ENCODE measurements at regions not wholly inside any gene's neighbourhood (a gene's known extent, or its start where the extent isn't known, plus 50 kb on each side); places are given as distances from the start of the nearest gene placed in this dataset.

DNA sequence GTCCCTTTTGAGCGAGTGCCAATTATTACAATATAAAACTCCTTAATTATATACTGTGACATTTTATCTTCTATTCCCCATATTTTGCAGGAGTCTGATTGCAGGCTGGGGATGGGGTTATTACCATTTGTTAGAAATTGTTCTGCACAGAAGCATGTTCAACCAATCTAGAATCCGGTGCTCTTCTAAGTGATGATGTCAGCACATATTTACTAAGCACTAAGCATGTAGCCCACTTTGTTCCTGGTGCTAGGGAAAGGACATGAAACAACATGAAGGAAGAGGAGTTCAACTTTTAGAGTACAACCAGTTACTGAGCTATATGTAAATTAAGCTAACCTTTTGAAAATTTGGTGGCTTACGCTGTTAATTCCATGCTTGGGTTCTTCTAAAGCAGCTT, 52.8 kb upstream of the IL1RAPL2 start:
- Mint-ChIP-seq H3K9me3 (ENCODE audit: low read depth) (peaks cover 7% of the 10 kb centered on the region), H3K27ac (ENCODE audit: unreplicated experiment) (no peak overlapping the region), H3K4me1 (ENCODE audit: low read depth) (no peaks in the 10 kb centered on the region), H3K4me3 (ENCODE audit: unreplicated experiment) (no peak overlapping the region), H3K27me3 (ENCODE audit: low read depth) (no peaks in the 10 kb centered on the region), H3K36me3 (ENCODE audit: low read depth) (no peaks in the 10 kb centered on the region)
- TF ChIP-seq, protein P1, sequence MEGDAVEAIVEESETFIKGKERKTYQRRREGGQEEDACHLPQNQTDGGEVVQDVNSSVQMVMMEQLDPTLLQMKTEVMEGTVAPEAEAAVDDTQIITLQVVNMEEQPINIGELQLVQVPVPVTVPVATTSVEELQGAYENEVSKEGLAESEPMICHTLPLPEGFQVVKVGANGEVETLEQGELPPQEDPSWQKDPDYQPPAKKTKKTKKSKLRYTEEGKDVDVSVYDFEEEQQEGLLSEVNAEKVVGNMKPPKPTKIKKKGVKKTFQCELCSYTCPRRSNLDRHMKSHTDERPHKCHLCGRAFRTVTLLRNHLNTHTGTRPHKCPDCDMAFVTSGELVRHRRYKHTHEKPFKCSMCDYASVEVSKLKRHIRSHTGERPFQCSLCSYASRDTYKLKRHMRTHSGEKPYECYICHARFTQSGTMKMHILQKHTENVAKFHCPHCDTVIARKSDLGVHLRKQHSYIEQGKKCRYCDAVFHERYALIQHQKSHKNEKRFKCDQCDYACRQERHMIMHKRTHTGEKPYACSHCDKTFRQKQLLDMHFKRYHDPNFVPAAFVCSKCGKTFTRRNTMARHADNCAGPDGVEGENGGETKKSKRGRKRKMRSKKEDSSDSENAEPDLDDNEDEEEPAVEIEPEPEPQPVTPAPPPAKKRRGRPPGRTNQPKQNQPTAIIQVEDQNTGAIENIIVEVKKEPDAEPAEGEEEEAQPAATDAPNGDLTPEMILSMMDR (IDR thresholded peaks at IDR 0.05) = no peak
- DNase-seq (ENCODE audit: low spot score) = no peak

DNA sequence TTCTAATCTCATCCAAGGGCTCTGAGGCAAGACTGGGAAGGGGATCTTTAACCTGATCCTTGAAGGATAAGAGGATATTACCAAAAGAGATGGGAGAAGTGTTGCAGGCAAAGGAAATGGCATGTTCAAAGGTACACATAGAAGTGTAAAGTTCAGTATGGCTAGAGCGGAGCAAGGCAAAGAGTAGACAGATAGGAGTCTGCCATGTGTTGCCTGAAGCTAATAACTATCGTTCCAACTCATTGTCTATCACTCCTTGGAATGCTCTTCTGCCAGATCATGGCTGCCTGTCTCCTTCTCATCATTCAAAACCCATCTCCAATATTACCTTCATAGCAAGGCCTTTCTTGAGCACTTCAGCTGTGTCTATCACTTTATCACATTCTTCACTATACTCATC, 55.2 kb upstream of the IL1RAPL2 start:
- Mint-ChIP-seq H3K9me3 (ENCODE audit: low read depth) (peaks cover 7% of the 10 kb centered on the region), H3K27me3 (ENCODE audit: low read depth) (no peaks in the 10 kb centered on the region), H3K4me1 (ENCODE audit: low read depth) (no peaks in the 10 kb centered on the region), H3K4me3 (ENCODE audit: unreplicated experiment) (no peak overlapping the region), H3K36me3 (ENCODE audit: low read depth) (no peaks in the 10 kb centered on the region), H3K27ac (ENCODE audit: unreplicated experiment) (no peak overlapping the region)
- no peak for DNase-seq (ENCODE audit: low spot score)
- TF ChIP-seq, protein P1 (IDR thresholded peaks at IDR 0.05) = no peak

DNA sequence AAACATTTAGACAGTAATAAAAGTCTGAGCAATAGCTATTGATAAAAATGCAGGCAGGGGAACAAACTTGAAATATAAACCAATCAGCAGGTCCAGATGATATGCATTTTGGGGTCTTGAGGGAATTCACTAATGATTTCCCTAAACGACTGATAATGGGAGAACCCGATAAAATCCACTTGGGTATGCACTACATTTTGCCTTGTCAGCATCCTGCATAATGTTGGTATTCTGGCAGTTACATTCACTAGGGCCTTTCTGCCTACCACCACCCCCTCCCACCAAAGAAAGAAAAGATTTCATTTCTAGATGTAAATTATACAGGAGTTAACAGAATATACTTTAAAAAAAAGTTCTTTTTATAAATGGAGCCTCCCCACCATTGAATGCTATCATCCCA, 63.5 kb upstream of the IL1RAPL2 start:
- TF ChIP-seq, protein P1 (IDR thresholded peaks at IDR 0.05) = no peak
- Mint-ChIP-seq H3K27ac (ENCODE audit: unreplicated experiment) (no peak overlapping the region), H3K9me3 (ENCODE audit: low read depth) (no peaks in the 10 kb centered on the region), H3K36me3 (ENCODE audit: low read depth) (no peaks in the 10 kb centered on the region), H3K27me3 (ENCODE audit: low read depth) (no peaks in the 10 kb centered on the region), H3K4me1 (ENCODE audit: low read depth) (no peaks in the 10 kb centered on the region), H3K4me3 (ENCODE audit: unreplicated experiment) (no peak overlapping the region)
- DNase-seq (ENCODE audit: low spot score) = no peak

DNA sequence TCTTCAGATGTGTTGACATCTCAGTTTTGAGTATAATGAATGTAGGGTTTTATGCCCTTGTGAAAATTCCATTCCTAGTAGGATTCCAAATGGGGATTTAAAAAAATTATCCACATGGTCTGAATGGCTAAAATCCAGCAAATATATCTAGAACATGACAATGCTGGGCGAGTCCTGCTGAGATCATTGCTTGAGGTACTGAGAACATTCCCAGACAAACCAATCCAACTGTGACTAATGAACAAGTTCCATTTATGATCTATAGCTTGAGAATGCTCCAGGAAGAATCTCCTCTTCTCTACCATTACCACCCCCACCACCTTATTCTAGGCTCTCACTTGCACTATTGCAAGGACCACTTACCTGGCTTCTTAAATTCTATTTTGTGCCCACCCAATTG, 77.2 kb upstream of the IL1RAPL2 start:
- H3K4me3 Mint-ChIP-seq (ENCODE audit: unreplicated experiment) = no peak overlapping the region
- no peak overlapping the region for H3K27ac Mint-ChIP-seq (ENCODE audit: unreplicated experiment)
- H3K36me3 Mint-ChIP-seq (ENCODE audit: low read depth) = no peaks in the 10 kb centered on the region
- H3K4me1 Mint-ChIP-seq (ENCODE audit: low read depth) = no peaks in the 10 kb centered on the region
- H3K9me3 Mint-ChIP-seq (ENCODE audit: low read depth) = no peaks in the 10 kb centered on the region
- TF ChIP-seq, protein P1 (IDR thresholded peaks at IDR 0.05) = no peak
- H3K27me3 Mint-ChIP-seq (ENCODE audit: low read depth) = peaks cover 6% of the 10 kb centered on the region
- DNase-seq (ENCODE audit: low spot score) = no peak

DNA sequence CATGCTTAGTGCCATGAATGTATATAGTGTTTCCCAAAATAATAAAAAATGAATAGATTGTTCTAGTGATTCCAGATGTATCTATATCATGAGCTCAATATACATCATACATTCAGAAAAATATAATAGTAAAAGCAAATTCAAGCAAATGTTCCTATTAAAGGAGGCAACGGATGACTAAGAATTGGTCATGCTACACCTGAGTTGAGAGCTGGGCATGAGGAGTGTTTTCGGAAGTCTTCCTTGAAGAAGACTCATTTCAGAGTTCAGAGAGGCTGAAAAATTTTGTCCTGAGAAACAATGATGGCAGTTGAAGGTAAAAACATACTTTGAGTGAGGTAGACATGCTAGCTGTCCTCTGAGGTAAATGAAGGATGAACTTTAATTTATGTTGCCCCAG, 79.3 kb upstream of the IL1RAPL2 start:
- no peaks in the 10 kb centered on the region for H3K4me1 Mint-ChIP-seq (ENCODE audit: low read depth)
- DNase-seq (ENCODE audit: low spot score) = no peak
- H3K27ac Mint-ChIP-seq (ENCODE audit: unreplicated experiment) = no peak overlapping the region
- peaks cover 6% of the 10 kb centered on the region for H3K27me3 Mint-ChIP-seq (ENCODE audit: low read depth)
- no peak overlapping the region for H3K4me3 Mint-ChIP-seq (ENCODE audit: unreplicated experiment)
- no peaks in the 10 kb centered on the region for H3K9me3 Mint-ChIP-seq (ENCODE audit: low read depth)
- no peaks in the 10 kb centered on the region for H3K36me3 Mint-ChIP-seq (ENCODE audit: low read depth)
- TF ChIP-seq, protein P1 (IDR thresholded peaks at IDR 0.05) = no peak

Measured in chondrocyte (in vitro differentiated cells).